GM18517 (cell line): ENCODE measurements at regions not wholly inside any gene's neighbourhood (a gene's known extent, or its start where the extent isn't known, plus 50 kb on each side); places are given as distances from the start of the nearest gene placed in this dataset.
"Not testable (repeated sequence)": the region's sequence is repeated elsewhere in the genome, so short reads cannot be mapped to it uniquely, and the experiment has no call there.

Experiments
- ATAC-seq: cut with Tn5 transposase; IDR thresholded peaks from one replicate; pipeline ENCODE4 v1.9.1; 2021; ENCODE audit warnings: mild to moderate bottlenecking, moderate library complexity; ENCODE audit not compliant: unreplicated experiment

DNA sequence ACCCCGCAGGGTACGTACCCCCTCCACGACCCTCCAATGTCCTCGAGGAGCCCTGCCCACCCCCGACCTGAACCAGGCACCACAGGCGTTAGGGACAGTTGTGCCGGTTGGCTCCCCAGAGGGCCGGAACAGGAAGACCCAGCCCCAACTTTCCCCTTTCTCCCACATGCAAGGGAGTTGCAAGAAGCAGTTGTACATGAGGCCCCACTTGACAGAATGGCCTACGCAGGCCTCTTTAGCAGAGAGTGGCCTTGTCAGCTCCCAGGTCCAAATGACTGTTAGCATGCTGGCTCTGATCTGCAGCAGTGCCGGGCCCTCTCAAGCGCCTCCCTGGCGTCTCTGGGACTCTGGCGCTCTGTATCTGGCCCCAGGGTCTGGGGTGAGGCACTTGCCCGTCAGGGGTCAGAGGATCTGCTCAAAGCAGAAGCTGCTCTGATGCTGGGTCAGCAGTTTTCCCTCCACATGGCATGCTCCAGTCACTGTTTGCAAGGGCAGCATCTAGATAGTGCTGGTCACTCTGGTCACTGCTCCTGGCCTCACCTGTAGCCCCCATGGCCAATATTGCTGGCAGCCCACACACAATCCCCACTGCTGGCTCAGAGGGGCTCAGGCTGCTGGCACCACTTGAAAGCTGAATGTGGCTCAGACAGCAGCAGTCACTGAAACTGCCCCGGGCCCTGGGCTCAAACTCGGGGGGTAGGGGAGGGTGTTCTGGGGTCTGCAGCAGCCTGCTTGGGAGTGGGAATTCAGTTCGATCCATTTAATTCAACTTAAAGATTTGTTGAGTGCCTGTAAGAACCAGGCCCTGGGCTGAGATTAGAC, 254.5 kb downstream of the FAM43A start:
- no peak for ATAC-seq

GRCh38 chr3:194941360-194941955, 255.8 kb downstream of the FAM43A start:
- ATAC-seq, result no peak

DNA sequence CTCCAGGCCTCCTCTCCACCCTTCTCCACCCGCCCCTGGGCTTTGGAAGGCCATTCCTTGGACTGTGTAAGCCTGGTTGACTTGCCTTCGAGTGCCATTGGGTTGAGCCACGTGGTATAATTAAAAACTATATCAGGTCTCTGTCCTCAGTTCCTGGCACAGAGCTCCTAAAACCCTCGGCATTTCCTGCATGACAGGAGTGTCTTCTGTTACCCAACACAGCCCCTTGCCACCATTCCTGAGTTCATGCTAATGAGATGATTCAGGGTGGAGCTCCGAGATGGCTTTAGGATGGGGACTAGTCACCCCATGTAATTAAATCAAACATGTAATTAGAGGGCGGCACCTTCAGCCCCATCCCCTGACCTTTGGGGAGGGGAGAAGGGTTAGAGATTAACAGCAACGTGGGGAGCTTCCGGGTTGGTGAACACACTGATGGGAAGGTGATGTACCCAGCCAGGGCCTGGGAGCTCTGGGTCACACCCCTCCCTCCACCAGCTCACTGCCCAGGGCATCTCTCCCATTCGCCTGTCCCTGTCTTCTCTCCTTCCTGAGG, 256.4 kb downstream of the FAM43A start:
- ATAC-seq, result no peak

DNA sequence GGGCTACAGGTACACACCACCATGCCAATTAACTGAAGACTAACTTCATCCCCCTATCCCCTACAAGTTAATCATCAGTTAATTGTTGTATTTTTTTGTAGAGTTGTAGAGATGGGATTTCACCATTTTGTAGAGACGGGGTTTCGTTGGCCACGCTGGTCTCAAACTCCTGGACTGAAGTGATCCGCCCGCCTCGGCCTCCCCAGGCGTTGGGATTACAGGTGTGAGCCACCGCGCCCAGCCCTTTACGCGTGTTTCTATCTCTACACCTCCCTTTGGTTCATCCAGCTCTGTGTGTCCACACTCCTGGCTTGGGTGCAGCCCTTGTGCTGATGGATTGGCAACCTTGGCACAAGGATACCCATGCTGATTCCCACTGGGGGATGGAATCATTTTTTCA, 258.8 kb downstream of the FAM43A start:
- ATAC-seq, result no peak

DNA sequence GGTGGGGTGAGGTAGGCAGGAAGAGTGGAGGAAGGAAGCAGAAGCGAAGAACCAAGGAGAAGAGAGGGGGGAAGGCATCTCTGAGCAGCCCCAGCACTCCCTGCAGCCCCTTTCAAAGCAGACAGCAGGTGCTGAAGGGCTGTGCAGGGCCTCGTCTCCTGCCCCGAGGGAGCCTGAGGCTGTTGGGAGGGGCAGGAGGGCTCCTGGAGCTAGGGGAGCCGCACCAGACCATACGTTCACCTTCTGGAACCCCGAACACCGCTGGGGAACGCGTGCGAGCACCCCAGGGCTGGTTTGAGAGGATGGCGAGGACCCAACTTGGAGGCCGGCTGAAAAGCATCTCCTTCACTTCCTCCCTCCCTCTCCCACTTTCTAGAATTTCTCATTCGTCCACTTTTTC, 259.8 kb downstream of the FAM43A start:
- ATAC-seq, result no peak

DNA sequence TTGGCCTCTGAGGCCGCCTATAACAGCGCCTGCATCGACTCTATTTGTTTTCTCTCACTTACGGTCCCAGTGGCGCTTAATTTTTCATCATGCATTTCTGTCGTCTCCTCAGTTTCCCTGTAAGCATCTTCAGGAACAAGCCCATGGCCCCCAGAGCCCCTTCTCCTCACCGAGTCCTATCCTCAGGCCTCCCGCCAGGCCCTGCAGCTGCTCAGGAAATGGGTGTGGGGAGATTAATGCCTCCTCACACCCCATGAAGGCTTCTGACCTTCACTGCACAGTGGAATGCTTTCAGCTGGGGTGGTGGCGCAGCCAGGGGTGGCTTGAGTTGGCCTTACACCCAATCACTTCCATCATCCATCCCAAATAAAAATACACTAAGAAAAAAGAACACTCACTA, 260.4 kb downstream of the FAM43A start:
- ATAC-seq, result no peak

GRCh38 chr3:194949592-194949991, 263.9 kb downstream of the FAM43A start:
- ATAC-seq, result no peak

GRCh38 chr3:194950906-194951628, 265.4 kb downstream of the FAM43A start:
- ATAC-seq, result no peak

GRCh38 chr3:194951629-194951920, 265.9 kb downstream of the FAM43A start:
- not testable (repeated sequence) for ATAC-seq

- no peak for ATAC-seq
Observed at GRCh38 chr3:194951931-194952582, 266.4 kb downstream of the FAM43A start.

GRCh38 chr3:194952841-194953241, 267.2 kb downstream of the FAM43A start:
- ATAC-seq, result no peak

GRCh38 chr3:194953291-194953690, 267.6 kb downstream of the FAM43A start:
- ATAC-seq, result no peak

- no peak for ATAC-seq
Observed at GRCh38 chr3:194955546-194955945, 269.9 kb downstream of the FAM43A start.

DNA sequence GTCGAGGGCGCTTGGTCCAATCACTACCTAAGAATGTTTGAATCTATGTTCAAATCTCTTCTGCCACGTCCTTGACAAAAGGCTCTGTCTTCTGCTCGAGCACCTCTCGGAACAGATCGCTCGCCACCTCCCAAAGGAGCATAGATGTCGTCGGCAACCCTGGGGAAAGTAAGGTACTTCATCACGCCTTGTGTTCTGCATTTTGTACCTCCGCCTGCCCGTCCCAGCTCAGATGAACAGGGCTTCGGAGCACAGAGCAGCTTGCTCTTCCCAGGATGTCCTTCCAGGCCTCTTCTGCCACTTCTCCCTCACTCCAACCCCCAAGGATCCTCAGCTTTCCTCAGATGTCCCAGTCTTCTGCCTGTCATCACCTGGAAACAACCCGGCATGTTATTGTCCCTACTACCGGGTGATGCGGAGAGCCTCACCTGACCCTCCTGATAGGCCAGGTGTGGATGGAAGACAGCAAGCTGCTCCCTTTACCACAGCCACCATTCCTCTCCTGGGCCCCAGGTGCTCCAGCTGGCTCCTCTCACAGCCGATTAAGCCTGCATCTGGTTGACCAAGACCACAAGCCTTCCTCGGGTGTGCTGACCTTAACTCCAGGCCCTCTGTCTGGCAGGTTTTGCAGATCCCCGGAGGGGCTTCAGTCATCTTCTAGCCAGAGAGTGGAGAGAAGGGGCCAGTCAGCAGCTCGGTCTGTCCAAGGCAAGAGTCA, 270.5 kb downstream of the FAM43A start:
- ATAC-seq, result no peak

GRCh38 chr3:194956697-194957396, 271.2 kb downstream of the FAM43A start:
- no peak for ATAC-seq

DNA sequence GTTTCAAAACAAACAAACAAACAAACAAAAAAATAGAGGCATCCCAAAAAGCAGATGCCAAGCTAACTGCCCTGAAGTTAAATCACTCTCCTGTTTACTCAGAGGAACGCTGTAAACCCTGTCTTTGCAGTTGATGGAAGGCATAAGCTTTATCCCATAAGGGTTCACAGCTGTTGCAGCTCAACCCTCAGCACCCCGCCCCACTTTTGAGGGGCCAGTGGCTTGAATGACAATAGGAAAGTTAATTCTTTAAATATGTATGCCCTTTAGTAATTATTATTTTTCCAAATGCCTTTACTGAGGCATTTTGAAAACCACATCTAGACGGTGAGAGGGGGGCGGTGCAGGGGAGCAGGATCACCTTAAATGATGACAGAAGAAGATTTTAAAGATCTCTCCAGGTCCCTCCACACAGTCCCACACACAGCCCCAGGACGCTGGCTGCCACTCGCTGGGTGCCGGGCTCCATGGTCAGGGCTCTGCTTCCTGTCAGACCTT, 272.1 kb downstream of the FAM43A start:
- no peak for ATAC-seq

- ATAC-seq, result no peak
Observed at GRCh38 chr3:194959217-194959616, 273.5 kb downstream of the FAM43A start.

- not testable (repeated sequence) for ATAC-seq
Observed at GRCh38 chr3:194959666-194960065, 274.0 kb downstream of the FAM43A start.

GRCh38 chr3:194960446-194961032, 274.9 kb downstream of the FAM43A start:
- no peak for ATAC-seq
